C4-2B (cell line): ENCODE measurements at regions not wholly inside any gene's neighbourhood (a gene's known extent, or its start where the extent isn't known, plus 50 kb on each side); places are given as distances from the start of the nearest gene placed in this dataset.
"Not testable (repeated sequence)": the region's sequence is repeated elsewhere in the genome, so short reads cannot be mapped to it uniquely, and the experiment has no call there.

Experiments used
- H3K27ac ChIP-seq: fragments of 450-650 bp; 2 replicates; pipeline ENCODE4 v1.5.1; 2017
- CTCF ChIP-seq: fragments of 450-650 bp; conservative IDR thresholded peaks from 2 replicates; pipeline ENCODE4 v1.5.1; 2017; ENCODE audit warnings: mild to moderate bottlenecking
- ZFX ChIP-seq: fragments of 450-650 bp; IDR thresholded peaks from 2 replicates; pipeline ENCODE4 v1.6.1; 2017

GRCh38 chr5:164237486-164237885, 732.1 kb downstream of the MAT2B start:
- TF ChIP-seq ZFX, result no peak
- no peak for TF ChIP-seq CTCF
- H3K27ac ChIP-seq, result no peak overlapping the region

GRCh38 chr5:164251781-164252180, 746.4 kb downstream of the MAT2B start:
- H3K27ac ChIP-seq, result not testable (repeated sequence)

- TF ChIP-seq CTCF (no peak), ZFX (no peak)
- no peak overlapping the region for H3K27ac ChIP-seq
Observed at GRCh38 chr5:164253764-164254163, 748.3 kb downstream of the MAT2B start.

- no peak overlapping the region for H3K27ac ChIP-seq
- TF ChIP-seq ZFX, result no peak
- TF ChIP-seq CTCF, result peak; percentile 15
Observed at GRCh38 chr5:164255598-164256213, 750.3 kb downstream of the MAT2B start.

GRCh38 chr5:164256351-164256750, 750.9 kb downstream of the MAT2B start:
- TF ChIP-seq ZFX (no peak), CTCF (no peak)
- H3K27ac ChIP-seq, result no peak overlapping the region

- H3K27ac ChIP-seq, result no peak overlapping the region
- TF ChIP-seq CTCF (no peak), ZFX (no peak)
Observed at GRCh38 chr5:164256954-164257353, 751.5 kb downstream of the MAT2B start.

GRCh38 chr5:164265566-164265965, 760.1 kb downstream of the MAT2B start:
- H3K27ac ChIP-seq, result no peak overlapping the region
- no peak for TF ChIP-seq ZFX
- TF ChIP-seq CTCF, result no peak

GRCh38 chr5:164266571-164266970, 761.2 kb downstream of the MAT2B start:
- no peak overlapping the region for H3K27ac ChIP-seq
- TF ChIP-seq ZFX, result no peak
- TF ChIP-seq CTCF, result no peak
